ENCODE measurements at regions not wholly inside any gene's neighbourhood (a gene's known extent, or its start where the extent isn't known, plus 50 kb on each side); places are given as distances from the start of the nearest gene placed in this dataset.

DNA sequence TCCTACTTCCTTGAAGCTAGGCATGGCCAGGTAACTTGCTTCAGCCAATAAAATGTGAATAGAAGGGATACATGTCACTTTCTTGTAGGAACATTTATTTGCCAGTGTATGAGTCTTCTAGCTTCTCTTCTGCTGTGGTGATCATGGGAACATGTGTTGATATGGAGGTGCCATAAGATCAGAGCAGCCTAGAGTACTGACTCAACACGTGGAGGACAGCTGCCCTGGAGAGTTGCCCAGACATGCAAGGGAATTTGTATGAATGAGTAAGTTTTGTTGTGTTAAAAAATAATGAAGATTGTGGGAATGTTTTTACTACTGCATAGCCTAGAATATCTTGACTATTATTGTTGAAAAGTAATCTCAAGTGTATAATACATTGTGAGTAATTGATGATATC, 502.3 kb downstream of the NUF2 start:
- peak; percentile 65 for FAIRE-seq

DNA sequence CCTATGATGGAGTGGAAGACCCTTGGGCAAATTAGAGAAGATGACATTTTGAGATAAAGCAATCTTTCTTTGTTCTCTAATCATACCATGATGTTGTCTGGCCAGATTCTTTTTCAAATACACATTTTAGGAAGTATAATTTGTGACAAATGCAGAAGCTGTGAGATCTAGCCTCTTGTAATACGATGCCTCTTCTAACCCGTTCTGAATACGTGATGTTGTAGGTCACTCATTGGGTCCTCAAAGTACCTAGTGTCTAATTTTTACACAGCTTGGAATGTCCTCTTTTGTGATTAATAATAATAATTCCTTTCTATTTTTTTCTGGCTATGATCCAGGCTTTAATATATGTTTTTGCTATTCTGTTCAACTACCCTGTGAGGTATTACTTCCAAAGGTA, 502.7 kb downstream of the NUF2 start:
- no peak for FAIRE-seq

GRCh38 chr1:163826500-163826899, 504.7 kb downstream of the NUF2 start:
- no peak for FAIRE-seq

- no peak for FAIRE-seq
Measured at GRCh38 chr1:163834778-163835177, 513.0 kb downstream of the NUF2 start.

GRCh38 chr1:163836481-163836880, 514.7 kb downstream of the NUF2 start:
- FAIRE-seq = no peak

GRCh38 chr1:163837206-163837605, 515.5 kb downstream of the NUF2 start:
- FAIRE-seq = no peak

GRCh38 chr1:163842571-163842970, 520.8 kb downstream of the NUF2 start:
- no peak for FAIRE-seq

- no peak for FAIRE-seq
Measured at GRCh38 chr1:163844459-163844858, 522.7 kb downstream of the NUF2 start.

GRCh38 chr1:163845279-163845678, 523.5 kb downstream of the NUF2 start:
- no peak for FAIRE-seq

GRCh38 chr1:163863731-163864130, 542.0 kb downstream of the NUF2 start:
- FAIRE-seq = no peak

DNA sequence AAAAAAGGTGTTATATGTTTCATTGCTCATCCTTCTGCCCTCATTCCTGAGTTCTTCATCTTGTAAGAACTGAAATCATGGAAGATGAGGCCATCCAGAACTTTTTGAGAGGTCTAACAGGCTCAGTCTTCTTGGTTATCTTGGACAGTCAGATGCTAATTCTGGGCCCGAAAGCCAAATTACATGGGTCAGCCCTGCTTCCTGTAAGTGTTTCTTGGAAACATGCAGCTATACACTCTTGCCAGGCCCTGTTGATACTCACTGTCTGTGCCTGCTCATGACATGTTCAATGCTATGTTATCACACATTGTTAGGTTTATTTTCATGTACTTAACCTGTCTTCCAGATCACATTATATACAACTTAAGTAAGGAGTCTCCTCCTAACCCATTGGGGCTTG, 542.5 kb downstream of the NUF2 start:
- FAIRE-seq = no peak

GRCh38 chr1:163866564-163866963, 544.8 kb downstream of the NUF2 start:
- FAIRE-seq = no peak

GRCh38 chr1:163870666-163871065, 548.9 kb downstream of the NUF2 start:
- FAIRE-seq = no peak

DNA sequence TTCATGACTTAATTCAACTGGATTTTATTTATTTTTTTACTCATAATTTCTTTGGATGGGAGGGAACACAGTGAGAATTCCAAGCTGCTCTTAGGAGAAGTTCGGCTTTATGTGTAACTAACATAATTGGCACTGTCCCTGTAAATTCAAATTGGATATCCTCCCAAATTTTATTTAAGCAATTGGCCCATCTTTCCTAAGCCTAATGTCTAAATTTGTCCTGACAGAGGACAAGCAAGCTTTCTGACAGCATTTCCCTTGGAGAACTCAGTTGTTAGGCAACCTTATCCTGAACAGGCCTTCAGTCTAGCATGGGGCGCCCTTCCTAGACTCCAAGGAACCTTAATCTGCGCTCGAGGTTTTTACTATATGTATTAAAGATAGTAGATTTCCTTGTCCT, 550.3 kb downstream of the NUF2 start:
- no peak for FAIRE-seq

- no peak for FAIRE-seq
Measured at GRCh38 chr1:163874070-163874469, 552.3 kb downstream of the NUF2 start.

- FAIRE-seq = no peak
Measured at GRCh38 chr1:163875200-163875926, 553.6 kb downstream of the NUF2 start.

DNA sequence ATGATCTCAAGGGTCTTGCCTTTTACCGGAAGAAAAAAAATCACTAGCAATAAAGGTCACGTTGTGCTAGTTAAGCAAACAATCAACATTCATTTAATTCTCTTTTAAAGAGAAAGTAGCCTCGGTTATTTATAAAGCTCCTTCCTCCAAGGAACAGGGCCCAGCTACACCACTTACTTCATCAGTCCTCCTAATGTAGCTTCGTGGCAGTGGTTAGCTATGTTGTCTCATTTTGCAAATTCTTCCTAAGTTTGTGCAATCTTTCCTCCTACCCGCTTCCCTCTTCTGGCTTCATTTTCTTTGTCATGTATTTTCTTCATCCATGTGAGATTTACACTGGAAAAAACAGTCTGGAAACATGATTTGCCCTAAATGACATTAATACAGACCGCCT, 554.2 kb downstream of the NUF2 start:
- no peak for FAIRE-seq

DNA sequence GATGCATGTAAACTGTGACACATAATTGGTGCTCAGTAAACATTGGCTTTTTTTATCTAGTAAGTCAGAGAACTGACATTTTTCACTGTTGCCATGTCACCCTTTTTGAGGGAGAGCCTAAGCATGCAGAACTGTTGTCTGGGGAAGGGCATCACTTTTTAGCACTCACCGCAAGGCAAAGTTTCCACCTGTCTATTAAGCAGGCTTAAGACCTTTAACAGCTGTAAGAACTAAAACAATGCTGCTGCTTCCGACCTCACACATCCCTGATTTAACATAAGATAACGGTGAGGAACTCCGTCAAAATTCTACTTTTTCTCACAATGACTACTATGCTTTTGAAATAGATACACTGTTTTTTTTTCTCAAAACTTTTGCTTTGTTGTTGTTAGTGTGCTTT, 554.8 kb downstream of the NUF2 start:
- FAIRE-seq = no peak

- FAIRE-seq = no peak
Measured at GRCh38 chr1:163877016-163877415, 555.3 kb downstream of the NUF2 start.

GRCh38 chr1:163885510-163885909, 563.8 kb downstream of the NUF2 start:
- FAIRE-seq = no peak

DNA sequence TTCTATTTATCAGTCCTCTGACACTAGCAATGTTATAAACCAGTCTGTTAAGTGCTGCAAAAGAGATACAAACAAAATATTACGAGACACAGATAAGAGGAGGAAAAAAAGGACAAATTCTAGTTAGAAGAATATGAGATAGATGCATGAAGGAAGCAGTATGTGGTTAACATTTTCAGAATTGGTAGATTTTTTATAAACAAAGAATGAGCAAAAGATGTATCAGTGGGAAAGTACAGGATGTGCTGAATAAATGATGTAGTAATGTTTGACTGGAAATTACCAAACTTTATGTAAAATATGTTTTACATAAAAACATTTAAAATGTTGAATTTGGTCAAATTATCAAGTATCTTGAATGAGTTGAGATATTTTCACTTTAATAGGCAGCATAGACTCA, 574.2 kb downstream of the NUF2 start:
- FAIRE-seq = no peak

- FAIRE-seq = no peak
Measured at GRCh38 chr1:163897412-163898155, 575.8 kb downstream of the NUF2 start.

- no peak for FAIRE-seq
Measured at GRCh38 chr1:163906283-163906682, 584.5 kb downstream of the NUF2 start.

- no peak for FAIRE-seq
Measured at GRCh38 chr1:163912170-163912884, 590.6 kb downstream of the NUF2 start.

All from endometrium (tissue), 2 donors.